UCSD-AML1 (cell line): ENCODE measurements at regions not wholly inside any gene's neighbourhood (a gene's known extent, or its start where the extent isn't known, plus 50 kb on each side); places are given as distances from the start of the nearest gene placed in this dataset.

Source experiments
- DNase-seq: peaks from one replicate; lab custom pipeline; 2025; ENCODE audit not compliant: unreplicated experiment; lab: John Stamatoyannopoulos, UW

- no peak for DNase-seq
Measured at GRCh38 chr6:3999800-4000661, 78.9 kb downstream of the FAM217A start.

- no peak for DNase-seq
Measured at GRCh38 chr6:4004249-4004648, 74.7 kb downstream of the FAM217A start.

GRCh38 chr6:4008324-4009047, 70.5 kb downstream of the FAM217A start:
- DNase-seq: no peak

GRCh38 chr6:4009486-4009885, 69.5 kb downstream of the FAM217A start:
- DNase-seq: no peak

- DNase-seq: no peak
Measured at GRCh38 chr6:4010048-4010447, 68.9 kb downstream of the FAM217A start.

GRCh38 chr6:4010689-4011090, 68.2 kb downstream of the FAM217A start:
- DNase-seq: peak; percentile 18

GRCh38 chr6:4012826-4013225, 66.1 kb downstream of the FAM217A start:
- DNase-seq: no peak

- DNase-seq: no peak
Measured at GRCh38 chr6:4017058-4017739, 61.7 kb downstream of the FAM217A start.

- no peak for DNase-seq
Measured at GRCh38 chr6:4017834-4018170, 61.1 kb downstream of the FAM217A start.

- DNase-seq: peak; percentile 99
Measured at GRCh38 chr6:4018171-4018923, 60.6 kb downstream of the FAM217A start.
